Endothelial cell of umbilical vein (primary cell): ENCODE measurements at regions not wholly inside any gene's neighbourhood (a gene's known extent, or its start where the extent isn't known, plus 50 kb on each side); places are given as distances from the start of the nearest gene placed in this dataset.
"Not testable (repeated sequence)": the region's sequence is repeated elsewhere in the genome, so short reads cannot be mapped to it uniquely, and the experiment has no call there.

Source experiments
- BruUV-seq: library from RNA; stranded (reverse); fragments of 400-500 nt; replicated peaks from 2 replicates; lab custom pipeline; 2021; lab: Mats Ljungman, UMichigan
- CTCF ChIA-PET: fragments of 300-600, 350-600 bp; sonication (Branson Sonifier 250); formaldehyde crosslinking; loops from one replicate; lab custom pipeline; 2021; ENCODE audit warnings: antibody characterized with exemption, inconsistent platforms; lab: Charles Lee
- POLR2A ChIA-PET: fragments of 300-600, 350-600 bp; sonication (Branson Sonifier 250); formaldehyde crosslinking; loops from one replicate; lab custom pipeline; 2021; ENCODE audit warnings: antibody characterized with exemption, inconsistent platforms; lab: Charles Lee
- DNase-seq: peaks from one replicate; pipeline ENCODE4 v3.0.0-alpha.2; 2011; ENCODE audit warnings: low read depth, low spot score
- FAIRE-seq: peaks from 2 replicates; lab custom pipeline; 2011; peaks lifted over from hg19 to GRCh38; lab: Jason Lieb, UNC
- H2AFZ ChIP-seq: 2 replicates; pipeline ENCODE4 v1.6.0; 2012; ENCODE audit warnings: low read depth, low read length, control low read depth, inconsistent platforms
- H3K27ac ChIP-seq: 2 replicates; pipeline ENCODE4 v1.5.1; 2011; ENCODE audit warnings: low read depth, mild to moderate bottlenecking, control low read depth, low read length, moderate library complexity; ENCODE audit not compliant: insufficient read depth
- H3K27me3 ChIP-seq, 2 experiments: 2 replicates each; pipeline versions ENCODE4 v1.6.0 to v1.6.1; 2011; ENCODE audit warnings: low read length in 2 of 2, mixed read lengths in 1 of 2; ENCODE audit not compliant: control insufficient read depth in 2 of 2, insufficient read depth in 2 of 2
- H3K36me3 ChIP-seq, 2 experiments: 2 replicates in 1 of 2; 3 replicates in 1 of 2; pipeline ENCODE4 v1.5.1; 2011; ENCODE audit warnings: low read length in 2 of 2, mild to moderate bottlenecking in 1 of 2, moderate library complexity in 1 of 2; ENCODE audit not compliant: control insufficient read depth in 2 of 2, insufficient read depth in 2 of 2; ENCODE audit errors: extremely low read depth in 1 of 2
- H3K4me1 ChIP-seq: 3 replicates; pipeline ENCODE4 v1.5.1; 2011; ENCODE audit warnings: mild to moderate bottlenecking, low read length; ENCODE audit not compliant: control insufficient read depth, insufficient read depth; ENCODE audit errors: extremely low read depth
- H3K4me2 ChIP-seq: 2 replicates; pipeline ENCODE4 v1.6.1; 2011; ENCODE audit warnings: low read length, control low read depth, mixed read lengths; ENCODE audit not compliant: insufficient read depth
- H3K4me3 ChIP-seq, 3 experiments: fragments of 200-600 bp in 1 of 3; sonication (generic), shearing (Covaris generic) in 1 of 3; replicated peaks in 1 of 3; 2 replicates each; pipeline ENCODE4 v1.5.1; 2011 to 2016; ENCODE audit warnings: control low read depth in 3 of 3, low read length in 3 of 3, mild to moderate bottlenecking in 2 of 3, inconsistent platforms in 1 of 3, low read depth in 1 of 3, moderate library complexity in 1 of 3; ENCODE audit not compliant: insufficient read depth in 1 of 3
- H3K79me2 ChIP-seq: 2 replicates; pipeline ENCODE4 v1.6.0; 2012; ENCODE audit warnings: low read length, inconsistent platforms; ENCODE audit not compliant: control insufficient read depth, insufficient read depth
- H3K9ac ChIP-seq: replicated peaks from 2 replicates; pipeline ENCODE3; 2011; ENCODE audit warnings: low read length, control low read depth; ENCODE audit not compliant: insufficient read depth; ENCODE audit errors: extremely low read depth
- H3K9me1 ChIP-seq: replicated peaks from 3 replicates; pipeline ENCODE4 v1.6.0; 2011; ENCODE audit warnings: mild to moderate bottlenecking, low read length; ENCODE audit not compliant: control insufficient read depth, insufficient read depth; ENCODE audit errors: extremely low read depth
- H3K9me3 ChIP-seq: replicated peaks from 2 replicates; pipeline ENCODE4 v1.5.1; 2012; ENCODE audit warnings: low read length, inconsistent platforms; ENCODE audit not compliant: control insufficient read depth, insufficient read depth
- H4K20me1 ChIP-seq: replicated peaks from 2 replicates; pipeline ENCODE3; 2011; ENCODE audit warnings: mild to moderate bottlenecking, low read length; ENCODE audit not compliant: control insufficient read depth, insufficient read depth; ENCODE audit errors: extremely low read depth
- CTCF ChIP-seq, 2 donors: IDR thresholded peaks; 1 replicate in 1 of 2; 2 replicates in 1 of 2; pipeline ENCODE4 v1.5.1; 2011; ENCODE audit warnings: low read length in 2 of 2, mild to moderate bottlenecking in 2 of 2, moderate library complexity in 2 of 2, control low read depth in 1 of 2, inconsistent platforms in 1 of 2, low read depth in 1 of 2; ENCODE audit not compliant: insufficient read depth in 1 of 2; ENCODE audit errors: extremely low read depth in 1 of 2
- EZH2 ChIP-seq: IDR thresholded peaks from 2 replicates; pipeline ENCODE4 v1.6.1; 2012; ENCODE audit warnings: borderline replicate concordance, low read depth, mild to moderate bottlenecking, moderate library complexity, low read length, inconsistent platforms; ENCODE audit not compliant: severe bottlenecking
- FOS ChIP-seq: IDR thresholded peaks from 2 replicates; pipeline ENCODE4 v1.6.1; 2011; ENCODE audit warnings: mild to moderate bottlenecking, low read length, moderate library complexity, borderline replicate concordance; ENCODE audit not compliant: insufficient read depth
- GATA2 ChIP-seq: IDR thresholded peaks from 2 replicates; pipeline ENCODE4 v1.7.0; 2011; ENCODE audit warnings: low read depth, mild to moderate bottlenecking, moderate library complexity, mixed read lengths, low read length; ENCODE audit not compliant: insufficient read length, insufficient read depth
- JUN ChIP-seq: IDR thresholded peaks from 2 replicates; pipeline ENCODE4 v1.6.1; 2011; ENCODE audit warnings: borderline replicate concordance, low read depth; ENCODE audit not compliant: insufficient read length, insufficient read depth
- MAX ChIP-seq: IDR thresholded peaks from 2 replicates; pipeline ENCODE4 v1.6.1; 2011; ENCODE audit not compliant: insufficient read depth, insufficient read length
- MYC ChIP-seq: IDR thresholded peaks from one replicate; pipeline ENCODE4 v1.6.1; 2011; ENCODE audit warnings: mild to moderate bottlenecking, low read depth, low read length
- POLR2A ChIP-seq: IDR thresholded peaks from 2 replicates; pipeline ENCODE4 v1.6.1; 2012; ENCODE audit warnings: low read depth, mild to moderate bottlenecking, control low read depth, low read length
- POLR2AphosphoS5 ChIP-seq: IDR thresholded peaks from 2 replicates; pipeline ENCODE4 v1.6.1; 2012; ENCODE audit warnings: low read depth, mild to moderate bottlenecking, control low read depth, low read length, moderate library complexity; ENCODE audit not compliant: insufficient read depth
- dilution Hi-C: fragments of 300-500 bp; cut with MboI; formaldehyde crosslinking; loops from one replicate; pipeline ENCODE4 v1.15.0; 2019; ENCODE audit warnings: low sequenced_read_pairs; ENCODE audit not compliant: extremely low pct_ligation_motif_present
- intact Hi-C: fragments of 100-400 bp; cut with micrococcal nuclease; formaldehyde crosslinking; loops from one replicate; pipeline ENCODE4 v1.10.0; 2022

GRCh38 chr7:49660976-49661375, 112.5 kb upstream of the VWC2 start:
- Histone ChIP-seq H3K9me1 (no peaks in the 10 kb centered on the region), H3K4me2 (no peak overlapping the region), H3K4me3 (no peak overlapping the region), H3K9ac (no peak overlapping the region), H2AFZ (no peak overlapping the region), H3K9me3 (peaks cover 7% of the 10 kb centered on the region), H3K4me1 (no peaks in the 10 kb centered on the region), H3K79me2 (no peaks in the 10 kb centered on the region), H3K36me3 (no peaks in the 10 kb centered on the region), H3K27ac (no peak overlapping the region), H4K20me1 (no peaks in the 10 kb centered on the region), H3K27me3 (no peaks in the 10 kb centered on the region)
- CTCF ChIA-PET: no interaction called here
- DNase-seq (no peak), FAIRE-seq (no peak)
- no TSS peak for BruUV-seq
- TF ChIP-seq EZH2 (no peak), MAX (no peak), JUN (no peak), CTCF (IDR thresholded peaks at IDR 0.05; ENCODE audit: extremely low read depth in 1 of 2, insufficient read depth in 1 of 2, low read depth in 1 of 2, low read length in 2 of 2) (no peak), POLR2A (no peak), GATA2 (no peak), POLR2AphosphoS5 (no peak), FOS (no peak), MYC (no peak)
- dilution Hi-C loops: no loop called here
- POLR2A ChIA-PET: no interaction called here
- intact Hi-C loops: no loop called here

GRCh38 chr7:49665963-49666362, 107.5 kb upstream of the VWC2 start:
- H4K20me1 ChIP-seq, H3K27me3 ChIP-seq, H3K4me3 ChIP-seq, H3K4me1 ChIP-seq, FAIRE-seq, H3K9me1 ChIP-seq, H3K27ac ChIP-seq, DNase-seq, H3K9ac ChIP-seq, intact Hi-C loops, H2AFZ ChIP-seq, dilution Hi-C loops, CTCF ChIA-PET, POLR2A ChIA-PET, H3K36me3 ChIP-seq, H3K79me2 ChIP-seq, BruUV-seq, H3K4me2 ChIP-seq: not testable (repeated sequence)
- H3K9me3 ChIP-seq: peaks cover 14% of the 10 kb centered on the region
